Stomach (tissue), 8 donors: ENCODE measurements at regions not wholly inside any gene's neighbourhood (a gene's known extent, or its start where the extent isn't known, plus 50 kb on each side); places are given as distances from the start of the nearest gene placed in this dataset.

ENCODE experiments used
- DNase-seq, 2 donors: peaks; one replicate each; pipeline versions ENCODE4 v3.0.0 to v3.0.0-alpha.2; 2013 to 2019
- H3K27ac ChIP-seq, 5 donors: fragments of 200-600 bp in 4 of 5; sonication (generic) in 4 of 5; one replicate each; pipeline ENCODE4 v1.5.1; 2013 to 2019; ENCODE audit warnings: mild to moderate bottlenecking in 1 of 5, moderate library complexity in 1 of 5
- H3K27me3 ChIP-seq, 3 donors: fragments of 200-600 bp; sonication (generic); one replicate each; pipeline ENCODE4 v1.5.1; 2017 to 2019; ENCODE audit warnings: mixed run types in 1 of 3
- H3K36me3 ChIP-seq, 4 donors: fragments of 200-600 bp; sonication (generic); 1 replicate in 3 of 4; 2 replicates in 1 of 4; pipeline ENCODE4 v1.5.1; 2016 to 2019
- H3K4me1 ChIP-seq, 4 donors: fragments of 200-600 bp; sonication (generic); one replicate each; pipeline ENCODE4 v1.5.1; 2016 to 2019
- H3K4me3 ChIP-seq, 4 donors: fragments of 200-600 bp; sonication (generic) in 3 of 4; one replicate each; pipeline ENCODE4 v1.5.1; 2016 to 2019; ENCODE audit warnings: mild to moderate bottlenecking in 1 of 4
- H3K9me3 ChIP-seq, 4 donors: fragments of 200-600 bp; sonication (generic); one replicate each; pipeline ENCODE4 v1.5.1; 2016 to 2019
- EP300 ChIP-seq: sonication (generic); formaldehyde crosslinking; IDR thresholded peaks from one replicate; pipeline ENCODE4 v1.6.1; 2017; ENCODE audit warnings: antibody characterized with exemption
- POLR2A ChIP-seq, 4 donors: fragments of 450-650 bp; IDR thresholded peaks; one replicate each; pipeline ENCODE4 v1.6.1; 2016; ENCODE audit warnings: antibody characterized with exemption in 4 of 4, control low read depth in 2 of 4, mild to moderate bottlenecking in 1 of 4, moderate library complexity in 1 of 4
- POLR2AphosphoS5 ChIP-seq, 3 donors: sonication (generic); formaldehyde crosslinking; IDR thresholded peaks; one replicate each; pipeline ENCODE4 v1.6.1; 2016; ENCODE audit warnings: antibody characterized with exemption in 3 of 3
- WGBS, 5 donors: extraction: QIAGEN DNeasy Blood & Tissue Kit in 3 of 5; methylation state at CpG; one replicate each; pipeline versions ENCODE4 v1.1.5 to v1.1.7; 2013 to 2018; 5-methylcytosine and 5-hydroxymethylcytosine counted together
- intact Hi-C: fragments of 100-400 bp; cut with DNase I; formaldehyde crosslinking; loops from one replicate; pipeline ENCODE4 v1.15.1; 2023; ENCODE audit warnings: low total_unique reads
- TF ChIP-seq, protein P1 (sequence below), 7 experiments: fragments of 450-650 bp in 4 of 7; fragments of 200-600 bp in 3 of 7; sonication (generic) in 3 of 7; IDR thresholded peaks; one replicate each; pipeline ENCODE4 v1.5.1; 2016 to 2019; ENCODE audit warnings: antibody characterized with exemption in 7 of 7, control low read depth in 2 of 7, mild to moderate bottlenecking in 1 of 7
- donor health status: healthy with polysubstance abuse.
- donor health status: Bipolar disorder and iron deficiency.
- donor health status: healthy.

DNA sequence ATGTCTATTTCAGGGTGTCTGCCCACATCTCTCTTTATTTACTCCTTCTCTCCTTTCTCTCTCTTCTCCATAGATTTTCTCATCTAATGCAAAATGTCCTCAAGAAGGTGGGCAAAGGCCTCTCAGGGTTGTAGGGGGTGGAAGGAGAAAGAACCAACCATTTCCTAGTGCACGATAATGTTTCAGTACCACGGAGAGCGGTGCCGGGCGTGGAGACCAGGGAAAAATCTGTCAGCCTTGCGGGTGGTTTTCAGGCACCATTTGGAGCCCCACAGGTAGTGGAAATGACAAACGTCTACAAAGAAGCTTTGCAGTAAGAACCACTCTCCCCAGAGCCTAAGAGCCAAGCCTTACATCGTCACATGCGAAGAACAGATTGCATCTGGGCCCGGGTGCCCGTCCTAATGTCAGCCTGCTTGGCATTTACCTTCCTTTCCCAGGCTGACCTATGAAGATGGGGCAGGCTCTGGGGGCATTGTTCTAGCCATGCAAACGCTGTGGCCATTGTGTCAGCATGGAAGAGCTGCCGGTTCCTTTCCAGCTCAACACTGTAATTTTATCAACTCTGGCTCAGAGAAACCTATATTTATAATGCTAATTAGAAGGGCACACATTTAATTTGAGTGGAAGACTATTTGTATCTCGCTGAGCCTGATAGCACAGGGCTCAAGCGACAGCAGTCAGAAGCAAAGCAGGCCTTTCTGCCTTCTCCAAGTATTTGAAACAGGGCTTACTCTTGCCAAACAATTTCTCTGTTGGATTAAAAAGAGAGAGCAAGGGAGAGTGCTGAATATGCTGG is 430.1 kb upstream of the WWC1 start:
- H3K27ac ChIP-seq: no peak overlapping the region
- no peaks in the 10 kb centered on the region for H3K36me3 ChIP-seq
- intact Hi-C loops: no loop called here
- H3K9me3 ChIP-seq: no peaks in the 10 kb centered on the region
- peak in 1 of 2 donors; percentile 51 for DNase-seq
- no peaks in the 10 kb centered on the region for H3K27me3 ChIP-seq
- 48 to 57% (median 52%) methylated on average over 15 of the region's 15 CpGs for WGBS, 5 donors
- TF ChIP-seq EP300: no peak
- TF ChIP-seq POLR2A (IDR thresholded peaks at IDR 0.05): no peak
- TF ChIP-seq, protein P1, sequence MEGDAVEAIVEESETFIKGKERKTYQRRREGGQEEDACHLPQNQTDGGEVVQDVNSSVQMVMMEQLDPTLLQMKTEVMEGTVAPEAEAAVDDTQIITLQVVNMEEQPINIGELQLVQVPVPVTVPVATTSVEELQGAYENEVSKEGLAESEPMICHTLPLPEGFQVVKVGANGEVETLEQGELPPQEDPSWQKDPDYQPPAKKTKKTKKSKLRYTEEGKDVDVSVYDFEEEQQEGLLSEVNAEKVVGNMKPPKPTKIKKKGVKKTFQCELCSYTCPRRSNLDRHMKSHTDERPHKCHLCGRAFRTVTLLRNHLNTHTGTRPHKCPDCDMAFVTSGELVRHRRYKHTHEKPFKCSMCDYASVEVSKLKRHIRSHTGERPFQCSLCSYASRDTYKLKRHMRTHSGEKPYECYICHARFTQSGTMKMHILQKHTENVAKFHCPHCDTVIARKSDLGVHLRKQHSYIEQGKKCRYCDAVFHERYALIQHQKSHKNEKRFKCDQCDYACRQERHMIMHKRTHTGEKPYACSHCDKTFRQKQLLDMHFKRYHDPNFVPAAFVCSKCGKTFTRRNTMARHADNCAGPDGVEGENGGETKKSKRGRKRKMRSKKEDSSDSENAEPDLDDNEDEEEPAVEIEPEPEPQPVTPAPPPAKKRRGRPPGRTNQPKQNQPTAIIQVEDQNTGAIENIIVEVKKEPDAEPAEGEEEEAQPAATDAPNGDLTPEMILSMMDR (IDR thresholded peaks at IDR 0.05): no peak
- TF ChIP-seq POLR2AphosphoS5 (IDR thresholded peaks at IDR 0.05): no peak
- no peaks in the 10 kb centered on the region for H3K4me1 ChIP-seq
- no peak overlapping the region for H3K4me3 ChIP-seq

DNA sequence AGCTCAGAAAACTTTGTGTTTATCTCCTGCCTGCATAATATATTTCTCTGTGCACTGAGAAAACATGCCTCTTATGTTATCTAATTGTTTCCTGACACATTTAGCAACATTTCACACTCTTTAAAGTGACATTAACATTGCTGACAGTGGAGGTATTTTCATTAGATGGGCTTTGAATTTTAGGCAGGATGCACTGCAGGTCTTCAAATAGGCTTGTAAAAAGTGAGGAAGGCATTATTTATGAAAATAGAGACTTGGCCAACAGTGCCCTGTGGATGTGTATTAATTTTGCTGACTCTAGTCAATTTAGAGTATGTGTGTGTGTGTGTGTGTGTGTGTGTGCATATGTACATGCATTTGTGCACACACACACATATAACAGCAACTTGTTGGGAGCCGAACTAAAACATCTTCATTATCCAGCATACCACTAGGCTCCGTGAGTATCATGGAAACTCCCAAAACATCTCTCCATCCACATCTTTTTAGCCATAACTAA is 429.5 kb upstream of the WWC1 start:
- Histone ChIP-seq H3K4me3 (no peak overlapping the region), H3K27ac (no peak overlapping the region), H3K27me3 (no peaks in the 10 kb centered on the region), H3K9me3 (no peaks in the 10 kb centered on the region), H3K4me1 (no peaks in the 10 kb centered on the region), H3K36me3 (no peaks in the 10 kb centered on the region)
- TF ChIP-seq, protein P1 (IDR thresholded peaks at IDR 0.05): no peak
- TF ChIP-seq EP300: no peak
- no peak for TF ChIP-seq POLR2A (IDR thresholded peaks at IDR 0.05)
- intact Hi-C loops: no loop called here
- 84 to 98% (median 93%) methylated on average over 2 of the region's 2 CpGs for WGBS, 5 donors
- no peak for DNase-seq

DNA sequence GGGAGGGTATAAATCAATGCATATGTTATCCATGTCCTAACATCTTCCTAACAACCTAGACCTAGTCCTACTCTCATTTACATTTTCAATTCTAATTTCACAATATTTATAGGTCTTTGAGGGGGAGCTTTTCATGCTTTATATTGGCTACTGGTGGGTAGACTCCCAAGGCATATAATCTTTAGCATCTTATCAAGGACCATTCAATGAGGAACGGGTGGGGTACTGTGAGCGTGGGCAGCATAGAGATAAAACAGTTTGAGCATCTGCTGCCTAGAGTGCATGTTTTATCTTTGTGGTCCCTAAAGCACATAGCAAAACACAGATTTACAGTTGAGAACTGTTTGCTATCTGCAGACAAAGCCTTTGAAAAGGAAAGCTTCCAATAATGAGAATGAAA is 427.6 kb upstream of the WWC1 start:
- 36 to 66% (median 51%) methylated on average over 2 of the region's 2 CpGs for WGBS, 5 donors
- Histone ChIP-seq H3K27me3 (no peaks in the 10 kb centered on the region), H3K4me1 (no peaks in the 10 kb centered on the region), H3K4me3 (no peak overlapping the region), H3K9me3 (no peaks in the 10 kb centered on the region), H3K36me3 (no peaks in the 10 kb centered on the region), H3K27ac (no peak overlapping the region)
- intact Hi-C loops: no loop called here
- DNase-seq: no peak
- TF ChIP-seq POLR2AphosphoS5 (IDR thresholded peaks at IDR 0.05): no peak
- no peak for TF ChIP-seq POLR2A (IDR thresholded peaks at IDR 0.05)
- TF ChIP-seq, protein P1 (IDR thresholded peaks at IDR 0.05): no peak
- no peak for TF ChIP-seq EP300

DNA sequence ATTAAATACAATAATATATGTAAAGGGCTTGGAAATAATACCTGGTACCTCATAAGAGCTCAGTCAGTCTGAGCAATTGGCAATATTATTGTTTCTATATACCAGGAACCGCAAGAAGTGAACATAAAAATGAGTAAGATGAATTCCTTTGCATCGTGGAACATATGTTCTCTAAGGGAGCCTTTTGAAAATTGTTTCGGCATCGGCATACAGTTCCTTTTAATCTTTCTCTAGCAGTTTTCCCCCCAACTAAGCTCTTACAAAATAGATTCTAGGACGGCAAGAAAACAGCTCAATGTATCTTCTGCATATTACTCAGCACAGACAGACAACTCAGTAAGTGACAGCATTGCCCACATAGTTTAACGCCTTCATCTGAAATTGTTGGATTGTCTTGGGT is 426.6 kb upstream of the WWC1 start:
- Histone ChIP-seq H3K4me1 (no peaks in the 10 kb centered on the region), H3K4me3 (no peak overlapping the region), H3K27me3 (no peaks in the 10 kb centered on the region), H3K36me3 (no peaks in the 10 kb centered on the region), H3K9me3 (no peaks in the 10 kb centered on the region), H3K27ac (no peak overlapping the region)
- TF ChIP-seq, protein P1 (IDR thresholded peaks at IDR 0.05): no peak
- TF ChIP-seq EP300 (no peak), POLR2A (IDR thresholded peaks at IDR 0.05) (no peak), POLR2AphosphoS5 (IDR thresholded peaks at IDR 0.05) (no peak)
- intact Hi-C loops: no loop called here
- no peak for DNase-seq
- 81 to 91% (median 85%) methylated on average over 6 of the region's 6 CpGs for WGBS, 5 donors
